ENCODE measurements at regions not wholly inside any gene's neighbourhood (a gene's known extent, or its start where the extent isn't known, plus 50 kb on each side); places are given as distances from the start of the nearest gene placed in this dataset.

DNA sequence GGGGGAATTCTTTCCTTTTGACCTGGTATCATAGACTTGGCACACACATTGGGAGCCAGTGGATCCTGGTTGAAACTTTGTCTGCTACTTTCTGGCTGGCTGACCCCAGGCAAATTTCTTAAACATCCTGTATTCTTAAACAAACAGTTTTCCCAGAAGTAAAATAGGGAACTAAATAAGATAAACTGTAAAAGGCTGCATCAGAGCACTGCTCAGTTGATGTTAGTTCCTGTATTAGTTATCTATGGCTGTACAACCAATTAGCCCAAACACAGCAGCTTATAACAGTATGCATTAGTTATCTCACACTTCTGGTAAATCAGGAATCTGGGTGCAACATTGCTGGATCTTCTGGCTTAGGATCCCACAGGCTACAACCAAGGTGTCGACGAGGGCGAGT, 73.1 kb upstream of the SLCO3A1 start:
- TF ChIP-seq, protein P1, sequence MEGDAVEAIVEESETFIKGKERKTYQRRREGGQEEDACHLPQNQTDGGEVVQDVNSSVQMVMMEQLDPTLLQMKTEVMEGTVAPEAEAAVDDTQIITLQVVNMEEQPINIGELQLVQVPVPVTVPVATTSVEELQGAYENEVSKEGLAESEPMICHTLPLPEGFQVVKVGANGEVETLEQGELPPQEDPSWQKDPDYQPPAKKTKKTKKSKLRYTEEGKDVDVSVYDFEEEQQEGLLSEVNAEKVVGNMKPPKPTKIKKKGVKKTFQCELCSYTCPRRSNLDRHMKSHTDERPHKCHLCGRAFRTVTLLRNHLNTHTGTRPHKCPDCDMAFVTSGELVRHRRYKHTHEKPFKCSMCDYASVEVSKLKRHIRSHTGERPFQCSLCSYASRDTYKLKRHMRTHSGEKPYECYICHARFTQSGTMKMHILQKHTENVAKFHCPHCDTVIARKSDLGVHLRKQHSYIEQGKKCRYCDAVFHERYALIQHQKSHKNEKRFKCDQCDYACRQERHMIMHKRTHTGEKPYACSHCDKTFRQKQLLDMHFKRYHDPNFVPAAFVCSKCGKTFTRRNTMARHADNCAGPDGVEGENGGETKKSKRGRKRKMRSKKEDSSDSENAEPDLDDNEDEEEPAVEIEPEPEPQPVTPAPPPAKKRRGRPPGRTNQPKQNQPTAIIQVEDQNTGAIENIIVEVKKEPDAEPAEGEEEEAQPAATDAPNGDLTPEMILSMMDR (IDR thresholded peaks at IDR 0.05 in 2 of 3, conservative IDR thresholded peaks at IDR 0.05 in 1 of 3; ENCODE audit: borderline replicate concordance in 1 of 3, insufficient read depth in 1 of 3, low read depth in 2 of 3, low read length in 2 of 3), result no peak
- no peak for TF ChIP-seq CEBPB (IDR thresholded peaks at IDR 0.05; ENCODE audit: low read depth)

Measured in HCT116 (cell line).